GM12878 (cell line): ENCODE measurements at regions not wholly inside any gene's neighbourhood (a gene's known extent, or its start where the extent isn't known, plus 50 kb on each side); places are given as distances from the start of the nearest gene placed in this dataset.
"Not testable (repeated sequence)": the region's sequence is repeated elsewhere in the genome, so short reads cannot be mapped to it uniquely, and the experiment has no call there.

Experiments
- BRCA1 ChIP-seq: IDR thresholded peaks from 2 replicates; pipeline ENCODE4 v1.6.1; 2011; ENCODE audit warnings: low read depth, low read length, improper control_type of control experiment
- SP1 ChIP-seq: IDR thresholded peaks from one replicate; pipeline ENCODE4 v1.6.1; 2011; ENCODE audit warnings: low read depth, low read length
- TF ChIP-seq, protein P1 (sequence below): IDR thresholded peaks from 2 replicates; pipeline ENCODE4 v1.6.1; 2012; ENCODE audit warnings: low read depth, low read length, improper control_type of control experiment
- TF ChIP-seq, protein P2 (sequence below): fragments of 450-650 bp; IDR thresholded peaks from 2 replicates; pipeline ENCODE4 v1.6.1; 2017; ENCODE audit warnings: mild to moderate bottlenecking, moderate library complexity

- TF ChIP-seq, protein P1, sequence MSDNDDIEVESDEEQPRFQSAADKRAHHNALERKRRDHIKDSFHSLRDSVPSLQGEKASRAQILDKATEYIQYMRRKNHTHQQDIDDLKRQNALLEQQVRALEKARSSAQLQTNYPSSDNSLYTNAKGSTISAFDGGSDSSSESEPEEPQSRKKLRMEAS: not testable (repeated sequence)
- not testable (repeated sequence) for TF ChIP-seq SP1, BRCA1
- TF ChIP-seq, protein P2, sequence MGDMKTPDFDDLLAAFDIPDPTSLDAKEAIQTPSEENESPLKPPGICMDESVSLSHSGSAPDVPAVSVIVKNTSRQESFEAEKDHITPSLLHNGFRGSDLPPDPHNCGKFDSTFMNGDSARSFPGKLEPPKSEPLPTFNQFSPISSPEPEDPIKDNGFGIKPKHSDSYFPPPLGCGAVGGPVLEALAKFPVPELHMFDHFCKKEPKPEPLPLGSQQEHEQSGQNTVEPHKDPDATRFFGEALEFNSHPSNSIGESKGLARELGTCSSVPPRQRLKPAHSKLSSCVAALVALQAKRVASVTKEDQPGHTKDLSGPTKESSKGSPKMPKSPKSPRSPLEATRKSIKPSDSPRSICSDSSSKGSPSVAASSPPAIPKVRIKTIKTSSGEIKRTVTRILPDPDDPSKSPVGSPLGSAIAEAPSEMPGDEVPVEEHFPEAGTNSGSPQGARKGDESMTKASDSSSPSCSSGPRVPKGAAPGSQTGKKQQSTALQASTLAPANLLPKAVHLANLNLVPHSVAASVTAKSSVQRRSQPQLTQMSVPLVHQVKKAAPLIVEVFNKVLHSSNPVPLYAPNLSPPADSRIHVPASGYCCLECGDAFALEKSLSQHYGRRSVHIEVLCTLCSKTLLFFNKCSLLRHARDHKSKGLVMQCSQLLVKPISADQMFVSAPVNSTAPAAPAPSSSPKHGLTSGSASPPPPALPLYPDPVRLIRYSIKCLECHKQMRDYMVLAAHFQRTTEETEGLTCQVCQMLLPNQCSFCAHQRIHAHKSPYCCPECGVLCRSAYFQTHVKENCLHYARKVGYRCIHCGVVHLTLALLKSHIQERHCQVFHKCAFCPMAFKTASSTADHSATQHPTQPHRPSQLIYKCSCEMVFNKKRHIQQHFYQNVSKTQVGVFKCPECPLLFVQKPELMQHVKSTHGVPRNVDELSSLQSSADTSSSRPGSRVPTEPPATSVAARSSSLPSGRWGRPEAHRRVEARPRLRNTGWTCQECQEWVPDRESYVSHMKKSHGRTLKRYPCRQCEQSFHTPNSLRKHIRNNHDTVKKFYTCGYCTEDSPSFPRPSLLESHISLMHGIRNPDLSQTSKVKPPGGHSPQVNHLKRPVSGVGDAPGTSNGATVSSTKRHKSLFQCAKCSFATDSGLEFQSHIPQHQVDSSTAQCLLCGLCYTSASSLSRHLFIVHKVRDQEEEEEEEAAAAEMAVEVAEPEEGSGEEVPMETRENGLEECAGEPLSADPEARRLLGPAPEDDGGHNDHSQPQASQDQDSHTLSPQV: not testable (repeated sequence)
Measured at GRCh38 chr11:50337432-50337831, 304.8 kb downstream of the OR4C45 start.
